Stimulated activated CD4-positive, alpha-beta T cell treated with anti-CD3 and anti-CD28 coated beads, Interleukin-15, amount 100 ng/mL, for 24 hours (primary cell): ENCODE measurements at regions not wholly inside any gene's neighbourhood (a gene's known extent, or its start where the extent isn't known, plus 50 kb on each side); places are given as distances from the start of the nearest gene placed in this dataset.
"Not testable (repeated sequence)": the region's sequence is repeated elsewhere in the genome, so short reads cannot be mapped to it uniquely, and the experiment has no call there.

Source experiments
- DNase-seq: peaks from one replicate; pipeline ENCODE4 v3.0.0-alpha.2; 2020

DNA sequence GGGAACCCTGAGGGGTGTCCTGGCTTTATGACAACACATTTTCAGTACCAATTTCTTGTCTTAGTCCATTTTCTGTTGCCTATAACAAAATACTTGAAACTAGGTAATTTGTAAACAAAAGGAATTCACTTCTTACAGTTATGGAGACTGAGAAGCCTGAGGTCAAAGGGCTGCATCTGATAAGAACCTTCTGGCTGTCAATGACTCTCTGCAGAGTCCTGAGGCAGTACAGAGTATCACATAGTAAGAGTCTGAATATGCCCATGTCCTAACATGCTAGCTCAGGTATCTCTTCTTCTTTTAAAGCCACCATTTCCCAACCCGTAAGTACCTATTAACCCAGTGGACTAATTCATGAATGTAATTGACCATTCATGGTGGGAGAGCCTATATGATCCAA lies 1458.6 kb upstream of the EYS start:
- DNase-seq, result no peak

DNA sequence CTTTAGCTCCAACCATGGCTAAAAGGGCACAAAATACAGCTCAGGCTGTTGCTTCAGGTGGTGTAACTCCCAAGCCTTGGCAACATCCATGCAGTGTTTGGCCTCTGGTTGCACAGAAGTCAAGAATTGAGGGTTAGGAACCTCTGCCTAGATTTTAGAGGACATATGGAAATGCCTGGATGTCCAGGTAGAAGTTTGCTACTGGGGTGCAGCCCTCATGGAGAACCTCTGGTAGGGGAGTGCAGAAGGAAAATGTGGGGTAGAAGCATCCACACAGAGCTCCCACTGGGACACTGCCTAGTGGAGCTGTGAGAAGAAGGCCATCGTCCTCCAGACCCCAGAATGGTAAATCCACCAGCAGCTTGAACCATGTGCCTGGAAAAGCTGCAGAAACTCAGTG lies 1453.8 kb upstream of the EYS start:
- no peak for DNase-seq

DNA sequence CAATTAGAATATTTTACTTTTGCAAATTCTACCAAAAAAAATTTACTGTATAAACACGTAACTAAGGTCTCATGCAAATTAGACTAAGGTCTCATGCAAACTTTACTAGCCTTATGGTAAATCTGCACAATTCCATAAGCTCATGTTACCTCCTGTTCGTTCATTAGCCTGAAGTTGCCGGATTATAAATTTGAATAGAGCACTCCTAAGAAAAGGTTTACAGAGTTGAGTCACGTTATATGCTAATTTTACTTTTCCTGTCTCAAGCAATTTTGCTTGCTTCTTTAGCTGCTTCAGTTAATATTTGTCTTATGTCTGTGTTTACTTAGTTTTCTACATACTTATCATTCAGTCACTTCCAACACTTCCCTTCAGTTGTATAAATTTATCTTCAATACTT lies 1434.0 kb upstream of the EYS start:
- no peak for DNase-seq

DNA sequence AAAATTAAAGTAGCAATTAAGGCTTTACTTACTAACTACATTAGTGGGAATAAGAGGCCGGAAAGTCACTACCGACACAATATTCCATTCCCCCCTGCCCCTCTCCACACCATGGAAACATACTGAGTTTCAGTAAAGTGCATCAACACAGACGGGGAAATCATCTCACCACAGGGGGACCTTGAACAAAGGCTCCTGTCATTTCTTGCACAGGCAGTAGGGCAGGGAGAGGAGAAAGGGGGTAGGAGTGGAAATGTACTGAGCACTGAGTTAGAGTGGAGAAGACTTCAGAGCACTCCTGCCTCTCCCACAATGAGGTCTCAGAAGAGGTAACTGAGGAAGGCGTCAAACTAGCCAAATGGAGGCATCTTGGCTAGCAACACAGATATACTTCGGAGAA lies 1426.9 kb upstream of the EYS start:
- no peak for DNase-seq

DNA sequence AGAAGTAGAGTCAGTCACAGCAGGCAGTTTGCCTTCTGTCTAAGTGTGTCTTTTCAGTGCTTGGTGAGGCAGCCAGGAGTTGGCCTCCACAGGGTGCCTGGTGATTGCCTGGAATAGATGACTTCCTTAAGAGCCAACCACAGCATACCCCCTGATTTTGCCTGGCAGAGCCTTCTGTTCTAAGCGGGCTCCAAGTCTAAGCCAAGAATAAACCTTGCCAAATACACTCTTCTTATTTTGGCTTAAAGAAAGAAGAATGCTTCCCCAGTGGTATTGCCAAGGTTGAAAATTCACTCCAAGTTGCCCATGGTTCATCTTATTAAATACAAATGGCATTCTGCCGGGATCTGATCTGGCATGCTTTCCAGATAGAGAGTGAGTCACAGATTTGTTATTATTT lies 1424.8 kb upstream of the EYS start:
- no peak for DNase-seq

DNA sequence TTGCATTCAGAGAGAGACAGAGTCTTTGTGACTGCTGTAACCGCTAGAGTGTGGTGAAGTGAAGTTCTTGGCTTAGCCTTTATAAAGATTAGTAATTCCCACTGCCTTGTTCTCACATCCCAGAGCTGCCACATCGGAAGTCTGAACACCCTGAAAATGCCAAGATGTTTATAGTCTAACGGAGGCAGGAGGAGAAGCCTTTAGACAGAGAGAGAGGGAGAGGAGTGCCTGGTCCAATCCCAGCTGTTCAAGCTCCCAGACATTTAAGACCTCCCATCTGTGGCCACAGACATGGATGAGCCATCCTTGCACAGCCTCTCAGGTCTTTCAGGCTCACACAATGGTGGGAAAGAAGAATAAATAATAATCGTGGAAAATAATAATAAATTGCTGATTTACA lies 1422.8 kb upstream of the EYS start:
- DNase-seq, result no peak

DNA sequence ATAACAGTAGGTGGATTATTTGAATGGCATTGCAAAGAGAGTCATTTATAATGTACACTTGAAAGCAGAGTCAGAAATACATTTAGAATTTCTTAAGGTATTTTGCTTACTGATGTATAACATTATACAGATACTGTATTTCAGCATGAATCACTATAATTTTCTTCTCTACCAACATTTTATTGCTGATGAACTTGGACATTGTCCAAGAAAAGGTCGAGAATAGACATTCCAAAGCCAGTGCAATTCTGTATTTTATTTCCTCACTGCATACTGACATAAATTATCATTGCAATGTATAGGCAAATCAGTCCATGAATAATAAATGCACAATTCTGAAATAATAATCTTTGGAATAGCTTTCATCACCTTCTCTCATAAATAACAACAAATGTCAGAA lies 1420.0 kb upstream of the EYS start:
- DNase-seq, result no peak

DNA sequence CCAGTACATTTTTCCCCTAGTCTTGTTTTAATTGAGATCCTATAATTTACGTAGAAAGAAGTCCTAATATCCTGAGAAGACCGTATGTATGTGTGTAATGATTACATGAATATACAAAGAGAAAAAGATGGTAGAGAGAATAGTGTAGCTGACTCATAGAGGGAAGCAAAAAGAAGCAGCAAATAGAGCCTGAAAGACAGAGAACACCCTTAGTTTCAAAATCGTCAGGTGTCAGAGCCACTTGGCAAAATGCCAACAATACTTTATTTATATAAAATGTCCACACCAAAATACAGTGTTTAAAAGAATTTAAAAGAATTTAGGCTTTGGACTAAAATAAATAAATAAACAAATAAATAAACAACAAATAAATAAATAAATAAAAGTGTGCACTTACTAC lies 1414.1 kb upstream of the EYS start:
- DNase-seq, result no peak

DNA sequence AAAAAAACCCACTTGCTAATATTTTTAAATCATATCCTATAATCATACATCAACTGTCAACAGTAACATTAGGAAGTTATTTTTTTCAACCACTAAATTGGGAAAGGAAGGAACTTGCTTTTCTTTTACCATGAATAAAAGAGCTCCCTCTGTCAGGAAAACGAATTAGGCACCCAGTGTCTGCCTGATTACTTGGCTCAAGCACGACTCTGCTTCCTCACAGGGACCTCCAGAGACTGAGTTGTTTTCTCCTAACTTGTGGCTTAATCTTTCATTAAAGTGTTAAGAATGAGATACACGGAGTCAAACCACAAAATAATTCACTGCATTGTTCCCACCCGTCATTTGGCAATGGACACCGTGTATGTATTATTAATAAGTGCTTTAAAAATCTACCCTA lies 1405.1 kb upstream of the EYS start:
- no peak for DNase-seq

DNA sequence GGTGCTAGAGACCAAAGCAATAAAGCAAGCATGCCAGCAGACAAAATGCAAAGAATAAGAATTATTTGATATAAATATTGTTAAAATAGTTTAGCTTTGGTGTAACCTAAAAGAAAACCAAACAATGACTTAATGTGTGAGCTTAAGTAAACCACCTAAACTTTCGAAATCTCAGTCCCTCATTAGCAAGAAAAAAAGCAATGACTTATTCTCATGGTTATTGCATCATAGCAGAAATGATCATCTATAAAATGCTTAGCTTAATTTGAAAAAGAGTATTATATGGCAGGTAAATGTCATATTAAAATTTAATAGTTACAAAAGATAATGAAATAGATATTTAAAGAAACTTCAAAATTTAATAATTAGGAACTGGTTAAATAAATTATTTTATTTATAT lies 1395.7 kb upstream of the EYS start:
- DNase-seq, result no peak

DNA sequence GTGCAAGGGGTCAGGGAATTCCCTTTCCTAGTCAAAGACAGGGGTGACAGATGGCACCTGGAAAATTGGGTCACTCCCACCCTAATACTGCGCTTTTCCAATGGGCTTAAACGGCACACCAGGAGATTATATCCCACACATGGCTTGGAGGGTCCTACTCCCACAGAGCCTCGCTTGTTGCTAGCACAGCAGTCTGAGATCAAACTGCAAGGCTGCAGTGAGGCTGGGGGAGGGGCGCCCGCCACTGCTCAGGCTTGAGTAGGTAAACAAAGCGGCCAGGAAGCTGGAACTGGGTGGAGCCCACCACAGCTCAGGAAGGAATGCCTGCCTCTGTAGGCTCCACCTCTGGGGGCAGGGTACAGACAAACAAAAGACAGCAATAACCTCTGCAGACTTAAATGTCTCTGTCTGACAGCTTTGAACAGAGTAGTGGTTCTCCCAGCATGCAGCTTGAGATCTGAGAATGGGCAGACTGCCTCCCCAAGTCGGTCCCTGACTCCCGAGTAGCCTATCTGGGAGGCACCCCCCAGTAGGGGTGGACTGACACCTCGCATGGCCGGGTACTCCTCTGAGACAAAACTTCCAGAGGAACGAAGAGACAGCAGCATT lies 1388.7 kb upstream of the EYS start:
- not testable (repeated sequence) for DNase-seq

DNA sequence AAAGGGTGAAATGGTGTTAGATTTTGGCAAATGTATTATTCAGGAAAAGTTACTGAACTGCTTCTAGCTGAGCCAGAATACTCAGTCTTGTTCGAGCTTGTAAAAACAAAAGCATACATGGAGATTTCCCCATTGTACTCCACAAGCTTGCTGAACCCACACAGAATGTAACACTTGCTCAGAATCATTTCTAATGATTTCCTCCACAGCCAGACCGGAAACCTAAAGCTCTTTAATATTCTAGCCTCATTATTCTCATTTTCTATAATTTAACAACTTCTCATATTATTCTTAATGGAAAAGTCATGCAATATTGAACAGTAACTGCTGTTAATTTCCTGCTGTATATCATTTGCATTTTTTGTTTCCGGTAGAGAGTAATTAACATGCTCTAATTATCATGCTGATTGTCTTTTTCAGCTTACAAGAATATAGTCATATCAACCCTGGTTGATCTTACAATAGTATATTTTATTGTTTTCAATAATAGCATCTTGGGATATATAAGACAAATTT lies 1387.5 kb upstream of the EYS start:
- no peak for DNase-seq

DNA sequence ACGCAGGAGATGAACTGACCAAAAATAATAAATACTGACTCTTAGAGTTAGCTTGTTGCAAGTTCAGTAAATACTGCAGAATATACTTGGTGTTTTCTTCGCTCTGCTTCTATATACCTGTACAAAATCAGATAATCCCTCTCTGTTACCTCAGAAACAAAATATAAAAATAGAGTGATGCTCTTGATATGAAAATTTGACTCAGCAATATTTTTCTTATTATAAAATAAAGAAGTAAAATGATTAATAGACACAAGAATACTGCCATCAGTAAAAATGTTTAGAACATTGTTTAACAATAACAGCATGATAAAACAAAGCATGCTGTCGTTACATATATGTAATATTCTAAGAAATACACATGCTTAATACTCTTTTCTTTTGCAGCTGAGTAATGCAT lies 1366.9 kb upstream of the EYS start:
- DNase-seq, result no peak

DNA sequence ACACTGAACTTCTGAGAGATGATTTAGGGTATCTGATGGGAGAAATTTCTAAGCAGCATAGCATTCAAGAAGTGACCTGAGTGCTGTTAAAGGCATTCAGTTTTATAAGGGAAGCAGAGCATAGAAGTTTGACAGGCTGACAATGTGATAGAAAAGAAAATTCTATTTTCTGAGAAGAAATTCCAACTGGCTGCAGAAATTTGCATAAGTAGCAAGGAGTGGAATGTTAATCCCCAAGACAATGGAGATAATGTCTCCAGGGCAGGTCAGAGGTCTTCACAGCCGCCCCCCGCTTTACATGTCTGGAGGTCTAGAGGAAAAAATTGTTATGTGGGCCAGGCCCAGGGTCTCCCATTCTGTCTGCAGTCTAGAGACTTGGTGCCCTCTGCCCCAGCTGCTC lies 1361.8 kb upstream of the EYS start:
- DNase-seq, result no peak

DNA sequence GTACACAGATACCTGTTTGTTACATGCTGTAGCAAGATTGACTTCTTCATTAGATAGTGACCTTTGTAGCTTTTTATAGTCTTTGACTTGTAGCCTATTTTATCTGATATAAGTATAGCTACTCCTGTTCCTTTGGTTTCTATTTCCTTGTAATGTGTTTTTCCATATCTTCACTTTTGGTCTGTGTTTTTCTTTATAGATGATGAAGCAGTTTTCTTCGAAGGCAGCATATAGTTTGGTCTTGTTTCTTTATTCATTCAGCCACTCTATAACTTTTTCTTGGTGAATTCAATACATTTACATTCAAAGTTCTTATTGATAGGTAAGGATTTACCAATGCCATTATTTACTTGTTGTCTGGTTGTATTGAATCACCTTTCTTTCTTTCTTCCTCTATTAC lies 1357.3 kb upstream of the EYS start:
- DNase-seq, result no peak

DNA sequence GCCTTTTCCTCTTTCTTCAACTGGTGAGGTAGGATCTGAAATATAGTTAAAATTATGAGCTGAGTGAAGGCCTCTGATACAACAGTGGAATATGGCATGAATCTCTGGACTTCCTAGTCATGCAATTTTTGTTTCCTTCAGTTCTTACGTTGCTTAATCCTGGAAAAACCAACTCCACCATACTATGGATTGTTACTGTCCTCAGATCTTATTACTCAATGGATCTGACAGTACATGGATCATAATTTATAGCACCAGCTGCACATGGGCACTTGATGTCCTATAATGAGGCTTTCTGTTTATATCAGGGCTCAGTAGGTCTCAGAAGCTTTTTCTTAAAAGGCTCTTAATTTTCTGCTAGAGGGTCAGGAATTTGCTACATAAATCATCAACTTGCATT lies 1341.0 kb upstream of the EYS start:
- no peak for DNase-seq

DNA sequence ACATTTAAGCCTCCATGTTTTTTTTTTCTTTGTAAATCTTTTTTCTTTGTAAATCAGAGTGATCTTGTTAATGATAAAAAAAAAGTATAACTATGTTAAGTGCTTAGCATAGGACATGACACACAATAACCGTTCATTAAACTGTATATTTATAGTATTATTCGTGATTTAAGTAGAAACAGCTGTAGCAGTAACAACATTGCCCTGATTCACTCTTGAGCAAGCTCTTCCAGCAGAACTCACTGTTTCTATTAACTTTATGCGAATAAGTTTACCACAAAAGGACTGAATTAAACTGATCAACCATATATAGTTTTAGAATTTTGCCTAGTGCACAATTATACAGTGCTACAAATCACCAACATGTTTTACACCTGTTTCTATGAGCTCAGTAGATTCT lies 1338.0 kb upstream of the EYS start:
- no peak for DNase-seq

DNA sequence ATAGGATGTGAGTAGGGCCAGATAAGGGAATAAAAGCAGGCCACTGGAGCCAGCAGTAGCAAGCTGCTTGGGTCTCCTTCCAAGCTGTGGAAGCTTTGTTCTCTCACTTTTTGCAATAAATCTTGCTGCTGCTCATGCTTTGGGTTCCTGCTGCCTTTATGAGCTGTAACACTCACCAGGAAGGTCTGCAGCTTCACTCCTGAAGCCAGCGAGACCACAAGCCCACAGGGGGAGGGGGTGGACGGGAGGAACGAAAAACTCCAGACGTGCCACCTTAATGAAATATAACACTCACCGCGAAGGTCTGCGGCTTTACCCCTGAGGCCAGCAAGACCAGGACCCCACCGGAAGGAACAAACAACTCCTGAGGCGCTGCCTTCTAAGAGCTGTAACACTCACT lies 1324.4 kb upstream of the EYS start:
- no peak for DNase-seq

DNA sequence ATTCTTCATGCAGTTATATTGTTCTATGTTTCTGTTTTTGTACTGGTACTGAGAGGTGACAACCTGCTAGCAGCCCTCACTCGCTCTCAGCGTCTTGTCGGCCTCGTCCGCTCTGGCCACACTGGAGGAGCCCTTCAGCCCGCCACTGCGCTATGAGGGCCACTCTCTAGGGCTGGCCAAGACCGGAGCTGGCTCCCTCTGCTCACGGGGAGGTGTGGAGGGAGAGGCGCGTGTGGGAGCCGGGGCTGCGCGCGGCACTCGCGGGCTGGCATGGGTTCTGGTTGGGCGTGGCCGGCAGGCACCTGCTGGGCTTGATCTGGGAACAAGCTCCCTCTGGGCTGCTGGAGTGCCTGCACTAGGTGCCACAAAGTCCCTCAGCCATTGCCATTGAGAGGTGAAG lies 1323.8 kb upstream of the EYS start:
- no peak for DNase-seq

DNA sequence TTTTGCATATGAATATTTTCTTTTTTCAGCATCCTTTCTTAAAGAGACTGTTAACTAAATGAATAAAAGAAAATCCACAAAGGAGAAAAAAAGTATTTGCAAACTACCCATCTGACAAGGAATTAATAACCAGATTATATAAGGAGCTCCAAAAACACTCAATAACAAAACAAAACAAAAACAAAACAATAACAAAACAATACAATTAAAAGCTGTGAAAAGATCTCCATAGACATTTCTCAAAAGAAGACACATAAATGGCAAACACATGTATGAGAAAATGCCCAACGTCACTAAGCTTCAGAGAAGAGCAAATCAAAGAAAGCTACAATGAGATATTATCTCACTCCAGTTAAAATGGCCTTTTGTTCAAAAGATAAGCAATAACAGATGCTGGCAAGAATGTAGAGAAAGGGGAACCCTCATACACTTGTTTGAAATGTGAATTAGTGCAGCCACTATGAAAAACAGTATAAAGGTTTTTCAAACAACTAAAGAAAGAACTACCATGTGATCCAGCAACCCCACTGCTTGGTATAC lies 1310.0 kb upstream of the EYS start:
- DNase-seq, result no peak

DNA sequence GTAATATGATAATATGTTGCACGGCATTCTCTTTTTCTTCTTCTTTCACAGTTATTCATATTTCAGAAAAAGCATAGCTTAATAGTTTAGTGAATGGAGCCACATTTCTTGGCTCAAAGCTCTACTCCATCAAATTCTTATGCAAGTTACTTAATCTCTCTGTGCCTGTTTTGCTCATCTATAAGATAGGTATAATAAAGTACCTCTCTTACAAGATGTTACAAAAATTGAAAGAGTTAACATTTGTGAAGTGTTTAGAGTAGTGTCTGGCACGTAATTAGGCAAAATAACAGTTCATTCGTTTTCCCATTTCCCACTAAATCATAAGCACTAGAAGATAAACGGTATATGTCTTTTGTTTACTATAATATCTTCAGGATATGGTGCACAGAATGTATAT lies 1304.4 kb upstream of the EYS start:
- DNase-seq, result no peak

DNA sequence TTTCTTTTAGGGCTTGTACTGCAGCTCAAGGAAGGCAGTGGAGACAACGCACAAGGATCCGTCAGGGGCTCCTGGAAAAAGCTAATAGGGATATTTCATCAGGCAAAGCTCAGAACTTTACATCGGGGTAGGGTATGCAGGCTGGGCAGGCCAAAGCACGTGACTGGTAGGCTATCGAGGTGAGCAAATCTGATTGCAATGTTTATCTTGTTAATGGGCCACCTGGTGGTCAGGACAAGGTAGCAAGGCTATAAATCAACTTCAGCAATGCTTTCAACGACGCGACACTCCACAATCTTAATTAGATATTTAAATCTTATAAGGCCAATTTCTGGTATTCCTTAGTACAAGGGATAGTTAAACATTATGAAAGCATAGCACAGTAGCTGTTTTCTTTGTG lies 1302.8 kb upstream of the EYS start:
- no peak for DNase-seq

DNA sequence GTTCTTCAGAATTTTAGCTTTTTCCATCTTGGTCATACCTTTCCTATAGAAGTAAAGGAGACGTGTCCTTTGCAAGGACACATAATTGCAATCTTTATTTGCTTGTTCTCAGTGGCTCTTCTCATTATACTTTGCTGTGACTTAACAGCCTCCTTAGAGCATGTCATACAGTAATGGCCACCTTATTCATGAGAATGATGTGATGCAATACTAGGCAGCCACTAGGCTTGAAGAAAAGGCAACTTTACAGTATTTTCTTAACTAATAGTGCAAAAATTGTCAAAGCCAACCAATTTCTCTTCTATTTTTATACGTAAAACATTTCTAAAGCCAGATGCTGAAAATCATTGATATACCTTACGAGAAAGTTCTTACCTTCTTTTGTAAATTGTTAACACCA lies 1296.8 kb upstream of the EYS start:
- DNase-seq, result no peak

DNA sequence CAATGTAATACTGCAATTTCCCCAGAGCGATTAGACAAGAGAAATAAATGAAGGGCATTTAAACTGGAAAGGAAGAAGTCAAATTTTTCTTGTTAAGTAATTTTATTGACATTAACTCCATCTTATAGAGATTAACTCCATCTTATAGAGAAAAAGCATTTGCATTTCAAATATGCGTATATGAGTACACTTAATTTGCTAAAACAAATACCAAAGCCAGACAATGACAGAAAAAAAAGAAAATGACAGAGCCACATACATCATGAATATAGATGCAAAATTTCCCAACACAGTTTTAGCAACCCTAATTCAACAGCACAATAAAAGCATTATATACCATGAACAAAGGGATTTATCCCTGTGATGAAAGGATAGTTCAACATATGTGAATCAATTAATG lies 1293.1 kb upstream of the EYS start:
- DNase-seq, result no peak

DNA sequence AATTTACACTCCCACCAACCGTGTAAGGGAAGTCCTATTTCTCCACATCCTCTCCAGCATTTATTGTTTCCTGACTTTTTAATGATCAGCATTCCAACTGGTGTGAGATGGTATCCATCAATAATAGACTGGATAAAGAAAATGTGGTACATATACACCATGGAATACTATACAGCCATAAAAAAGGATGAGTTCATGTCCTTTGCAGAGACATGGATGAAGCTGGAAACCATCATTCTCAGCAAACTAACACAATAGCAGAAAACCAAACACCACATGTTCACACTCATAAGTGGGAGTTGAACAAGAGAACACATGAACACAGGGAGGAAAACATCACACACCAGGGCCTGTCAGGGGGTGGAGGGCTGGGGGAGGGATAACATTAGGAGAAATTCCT lies 1290.6 kb upstream of the EYS start:
- DNase-seq, result not testable (repeated sequence)

DNA sequence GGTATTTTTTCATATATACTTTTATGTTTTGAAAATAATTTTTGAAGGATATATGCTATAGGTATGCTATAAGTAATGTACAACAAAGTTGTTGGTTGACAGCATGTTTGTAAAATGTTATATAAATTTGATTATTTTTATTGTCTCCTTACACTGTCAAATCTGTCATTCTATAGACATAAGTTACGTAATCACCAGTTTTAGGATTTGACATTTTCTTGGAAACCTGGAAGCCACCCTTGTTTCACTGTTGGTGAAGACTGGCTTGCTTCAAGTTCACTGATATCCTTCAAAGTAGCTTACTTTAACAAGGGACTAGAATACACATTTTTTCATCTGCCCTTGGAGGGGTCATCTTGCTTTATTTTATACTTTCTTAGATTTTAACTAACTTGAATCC lies 1288.6 kb upstream of the EYS start:
- DNase-seq, result no peak
